IMR-90 (cell line): ENCODE measurements at regions not wholly inside any gene's neighbourhood (a gene's known extent, or its start where the extent isn't known, plus 50 kb on each side); places are given as distances from the start of the nearest gene placed in this dataset.

Experiments used
- ATAC-seq: fragments of 200-7000 bp; cut with Tn5 transposase; 2 replicates; pipeline ENCODE4 v1.9.1; 2020; ENCODE audit warnings: low read depth, mild to moderate bottlenecking, moderate library complexity
- BruUV-seq: library from RNA; stranded (reverse); fragments of 400-500 nt; replicated peaks from 2 replicates; lab custom pipeline; 2021; lab: Mats Ljungman, UMichigan
- CTCF ChIA-PET: fragments of 300-600 bp; formaldehyde crosslinking; extraction: SDS; loops from one replicate; lab custom pipeline; 2021; ENCODE audit warnings: antibody characterized with exemption; lab: Yijun Ruan, JAX
- POLR2A ChIA-PET: fragments of 300-600 bp; sonication (Branson Sonifier 250); formaldehyde crosslinking; loops from one replicate; lab custom pipeline; 2022; ENCODE audit warnings: antibody characterized with exemption; ENCODE audit not compliant: unreplicated experiment; lab: Charles Lee
- DNase-seq: peaks from one replicate; pipeline ENCODE4 v3.0.0; 2013
- H2AFZ ChIP-seq: replicated peaks from 2 replicates; pipeline ENCODE3; 2013; ENCODE audit warnings: low read length, mild to moderate bottlenecking; ENCODE audit not compliant: poor library complexity
- H2AK5ac ChIP-seq: 2 replicates; pipeline ENCODE4 v1.6.1; 2013; ENCODE audit warnings: low read depth, low read length, inconsistent platforms
- H2AK9ac ChIP-seq: replicated peaks from 2 replicates; pipeline ENCODE3; 2013; ENCODE audit warnings: mild to moderate bottlenecking, low read depth, low read length, moderate library complexity; ENCODE audit not compliant: poor library complexity
- H2BK120ac ChIP-seq: 2 replicates; pipeline ENCODE4 v1.6.1; 2013; ENCODE audit warnings: low read depth, low read length, inconsistent platforms
- H2BK15ac ChIP-seq: 3 replicates; pipeline ENCODE4 v1.6.1; 2013; ENCODE audit warnings: low read depth, low read length, inconsistent platforms
- H2BK20ac ChIP-seq: 2 replicates; pipeline ENCODE4 v1.6.1; 2013; ENCODE audit warnings: low read depth, mild to moderate bottlenecking, inconsistent platforms, low read length, moderate library complexity
- H2BK5ac ChIP-seq: 2 replicates; pipeline ENCODE4 v1.6.1; 2013; ENCODE audit warnings: mild to moderate bottlenecking, low read depth, low read length, inconsistent platforms; ENCODE audit not compliant: poor library complexity, severe bottlenecking
- H3K14ac ChIP-seq: replicated peaks from 2 replicates; pipeline ENCODE4 v1.6.1; 2013; ENCODE audit warnings: low read depth, low read length, inconsistent platforms
- H3K18ac ChIP-seq: 2 replicates; pipeline ENCODE4 v1.6.1; 2013; ENCODE audit warnings: low read depth, low read length, control low read depth
- H3K23ac ChIP-seq: 2 replicates; pipeline ENCODE4 v1.6.1; 2013; ENCODE audit warnings: low read depth, low read length, inconsistent platforms
- H3K27ac ChIP-seq: 2 replicates; pipeline ENCODE4 v1.5.1; 2013; ENCODE audit warnings: mild to moderate bottlenecking, control low read depth, low read length; ENCODE audit not compliant: insufficient read depth
- H3K27me3 ChIP-seq: 2 replicates; pipeline ENCODE4 v1.6.1; 2013; ENCODE audit warnings: low read length; ENCODE audit not compliant: control insufficient read depth, insufficient read depth
- H3K36me3 ChIP-seq: 2 replicates; pipeline ENCODE4 v1.6.1; 2013; ENCODE audit warnings: low read length, mixed read lengths; ENCODE audit not compliant: control insufficient read depth, insufficient read depth
- H3K4ac ChIP-seq: 2 replicates; pipeline ENCODE4 v1.6.1; 2013; ENCODE audit warnings: low read depth, low read length, inconsistent platforms
- H3K4me1 ChIP-seq: 2 replicates; pipeline ENCODE4 v1.6.1; 2013; ENCODE audit warnings: low read length, mixed read lengths; ENCODE audit not compliant: control insufficient read depth, insufficient read depth
- H3K4me2 ChIP-seq: 2 replicates; pipeline ENCODE4 v1.6.1; 2013; ENCODE audit warnings: low read depth, mild to moderate bottlenecking, control low read depth, low read length, moderate library complexity
- H3K4me3 ChIP-seq: 2 replicates; pipeline ENCODE4 v1.5.1; 2013; ENCODE audit warnings: low read depth, mild to moderate bottlenecking, control low read depth, low read length, moderate library complexity; ENCODE audit not compliant: insufficient read depth
- H3K56ac ChIP-seq: 2 replicates; pipeline ENCODE4 v1.6.1; 2013; ENCODE audit warnings: low read length, inconsistent platforms; ENCODE audit not compliant: insufficient read depth; ENCODE audit errors: extremely low read depth
- H3K79me1 ChIP-seq, 2 experiments: 2 replicates each; pipeline ENCODE4 v1.6.1; 2013; ENCODE audit warnings: low read length in 2 of 2, inconsistent platforms in 1 of 2, low read depth in 1 of 2
- H3K9ac ChIP-seq: 2 replicates; pipeline ENCODE4 v1.6.1; 2013; ENCODE audit warnings: low read depth, low read length, control low read depth
- H3K9me1 ChIP-seq: 2 replicates; pipeline ENCODE4 v1.6.1; 2013; ENCODE audit warnings: low read length, inconsistent platforms; ENCODE audit not compliant: insufficient read depth
- H3K9me3 ChIP-seq: 2 replicates; pipeline ENCODE4 v1.6.1; 2013; ENCODE audit warnings: low read length; ENCODE audit not compliant: control insufficient read depth, insufficient read depth
- H4K20me1 ChIP-seq: 2 replicates; pipeline ENCODE4 v1.6.1; 2013; ENCODE audit warnings: low read length, inconsistent platforms; ENCODE audit not compliant: insufficient read depth
- H4K5ac ChIP-seq: 2 replicates; pipeline ENCODE4 v1.6.1; 2013; ENCODE audit warnings: mild to moderate bottlenecking, low read depth, low read length, control low read depth
- H4K8ac ChIP-seq, 2 experiments: 2 replicates each; pipeline ENCODE4 v1.6.1; 2013; ENCODE audit warnings: low read depth in 2 of 2, low read length in 2 of 2, control low read depth in 1 of 2, inconsistent platforms in 1 of 2
- H4K91ac ChIP-seq: 2 replicates; pipeline ENCODE4 v1.6.1; 2013; ENCODE audit warnings: low read depth, low read length, inconsistent platforms; ENCODE audit not compliant: insufficient read depth
- CEBPB ChIP-seq: IDR thresholded peaks from 2 replicates; pipeline ENCODE4 v1.6.1; 2012; ENCODE audit warnings: low read depth, low read length, improper control_type of control experiment
- CHD1 ChIP-seq: IDR thresholded peaks from 2 replicates; pipeline ENCODE4 v1.6.1; 2012; ENCODE audit warnings: low read depth, low read length, improper control_type of control experiment
- ELK1 ChIP-seq: fragments of 150-350 bp; IDR thresholded peaks from 2 replicates; pipeline ENCODE4 v1.6.1; 2016; ENCODE audit warnings: low read depth, mild to moderate bottlenecking, low read length, moderate library complexity, borderline replicate concordance
- FOS ChIP-seq: fragments of 150-350 bp; IDR thresholded peaks from 2 replicates; pipeline ENCODE4 v1.6.1; 2016; ENCODE audit warnings: low read depth, low read length
- MAFK ChIP-seq: IDR thresholded peaks from 2 replicates; pipeline ENCODE4 v1.6.1; 2012; ENCODE audit warnings: low read depth, low read length, improper control_type of control experiment
- MAZ ChIP-seq: IDR thresholded peaks from 2 replicates; pipeline ENCODE4 v1.6.1; 2012; ENCODE audit warnings: low read depth, mild to moderate bottlenecking, low read length, improper control_type of control experiment, moderate library complexity, borderline replicate concordance
- POLR2A ChIP-seq: IDR thresholded peaks from 2 replicates; pipeline ENCODE4 v1.6.1; 2012; ENCODE audit warnings: mild to moderate bottlenecking, low read depth, low read length
- RCOR1 ChIP-seq: IDR thresholded peaks from 2 replicates; pipeline ENCODE4 v1.6.1; 2012; ENCODE audit warnings: mild to moderate bottlenecking, low read length, improper control_type of control experiment; ENCODE audit not compliant: insufficient replicate concordance
- WGBS, 2 experiments: methylation state at CpG; one replicate each; pipeline versions ENCODE4 v1.1.5 to v1.1.7; 2013; ENCODE audit warnings: missing lambda C conversion rate in 2 of 2; ENCODE audit not compliant: insufficient read length in 1 of 2; ENCODE audit errors: extremely low coverage in 2 of 2; 5-methylcytosine and 5-hydroxymethylcytosine counted together
- dilution Hi-C: fragments of 300-500 bp; cut with HindIII; formaldehyde crosslinking; loops from one replicate; pipeline ENCODE4 v1.14.3; 2018; ENCODE audit warnings: low sequenced_read_pairs; ENCODE audit not compliant: unreplicated experiment
- in situ Hi-C: fragments of 300-500 bp; cut with MboI; formaldehyde crosslinking; loops from 3 replicates; pipeline ENCODE4 v1.14.3; 2019; ENCODE audit warnings: low sequenced_read_pairs, inconsistent platforms, mixed read lengths
- intact Hi-C: fragments of 100-400 bp; cut with micrococcal nuclease; formaldehyde crosslinking; loops from 2 replicates; pipeline ENCODE4 v1.10.0; 2022
- TF ChIP-seq, protein P1 (sequence below): fragments of 150-350 bp; IDR thresholded peaks from 2 replicates; pipeline ENCODE4 v1.6.1; 2017; ENCODE audit warnings: mild to moderate bottlenecking, antibody characterized with exemption, low read length, low read depth
- TF ChIP-seq, protein P2 (sequence below): conservative IDR thresholded peaks from 2 replicates; pipeline ENCODE4 v1.5.1; 2012; ENCODE audit warnings: mild to moderate bottlenecking, low read depth, low read length, improper control_type of control experiment

- Histone ChIP-seq H3K9me1 (no peaks in the 10 kb centered on the region), H3K14ac (no peak overlapping the region), H2BK120ac (no peak overlapping the region), H3K9me3 (no peaks in the 10 kb centered on the region), H4K91ac (no peak overlapping the region), H4K5ac (no peak overlapping the region), H3K4me1 (0 out of 2 replicates have a peak, but pooled peaks cover 2% of the 10 kb centered on the region), H3K18ac (no peak overlapping the region), H3K4me2 (no peak overlapping the region), H3K27ac (no peak overlapping the region), H2AK9ac (no peak overlapping the region), H4K8ac (no peak overlapping the region), H2AK5ac (no peak overlapping the region), H3K4me3 (no peak overlapping the region), H3K9ac (no peak overlapping the region), H2AFZ (no peak overlapping the region), H2BK20ac (no peak overlapping the region), H3K36me3 (no peaks in the 10 kb centered on the region), H3K4ac (no peak overlapping the region), H3K23ac (no peak overlapping the region), H3K27me3 (0 out of 2 replicates have a peak, but pooled peaks cover 2% of the 10 kb centered on the region), H2BK5ac (no peak overlapping the region), H3K79me1 (no peaks in the 10 kb centered on the region), H3K56ac (no peak overlapping the region), H2BK15ac (no peak overlapping the region), H4K20me1 (no peaks in the 10 kb centered on the region)
- ATAC-seq (no peak), DNase-seq (no peak)
- no peak for TF ChIP-seq MAZ
- no peak for TF ChIP-seq CEBPB
- no peak for TF ChIP-seq MAFK
- TF ChIP-seq POLR2A: no peak
- TF ChIP-seq CHD1: no peak
- TF ChIP-seq FOS: no peak
- TF ChIP-seq, protein P1, sequence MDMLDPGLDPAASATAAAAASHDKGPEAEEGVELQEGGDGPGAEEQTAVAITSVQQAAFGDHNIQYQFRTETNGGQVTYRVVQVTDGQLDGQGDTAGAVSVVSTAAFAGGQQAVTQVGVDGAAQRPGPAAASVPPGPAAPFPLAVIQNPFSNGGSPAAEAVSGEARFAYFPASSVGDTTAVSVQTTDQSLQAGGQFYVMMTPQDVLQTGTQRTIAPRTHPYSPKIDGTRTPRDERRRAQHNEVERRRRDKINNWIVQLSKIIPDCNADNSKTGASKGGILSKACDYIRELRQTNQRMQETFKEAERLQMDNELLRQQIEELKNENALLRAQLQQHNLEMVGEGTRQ: no peak
- no peak for TF ChIP-seq ELK1
- TF ChIP-seq, protein P2, sequence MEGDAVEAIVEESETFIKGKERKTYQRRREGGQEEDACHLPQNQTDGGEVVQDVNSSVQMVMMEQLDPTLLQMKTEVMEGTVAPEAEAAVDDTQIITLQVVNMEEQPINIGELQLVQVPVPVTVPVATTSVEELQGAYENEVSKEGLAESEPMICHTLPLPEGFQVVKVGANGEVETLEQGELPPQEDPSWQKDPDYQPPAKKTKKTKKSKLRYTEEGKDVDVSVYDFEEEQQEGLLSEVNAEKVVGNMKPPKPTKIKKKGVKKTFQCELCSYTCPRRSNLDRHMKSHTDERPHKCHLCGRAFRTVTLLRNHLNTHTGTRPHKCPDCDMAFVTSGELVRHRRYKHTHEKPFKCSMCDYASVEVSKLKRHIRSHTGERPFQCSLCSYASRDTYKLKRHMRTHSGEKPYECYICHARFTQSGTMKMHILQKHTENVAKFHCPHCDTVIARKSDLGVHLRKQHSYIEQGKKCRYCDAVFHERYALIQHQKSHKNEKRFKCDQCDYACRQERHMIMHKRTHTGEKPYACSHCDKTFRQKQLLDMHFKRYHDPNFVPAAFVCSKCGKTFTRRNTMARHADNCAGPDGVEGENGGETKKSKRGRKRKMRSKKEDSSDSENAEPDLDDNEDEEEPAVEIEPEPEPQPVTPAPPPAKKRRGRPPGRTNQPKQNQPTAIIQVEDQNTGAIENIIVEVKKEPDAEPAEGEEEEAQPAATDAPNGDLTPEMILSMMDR: no peak
- TF ChIP-seq RCOR1: no peak
- no TSS peak for BruUV-seq
- in situ Hi-C loops: no loop called here
- intact Hi-C loops: no loop called here
- 100% methylated on average over 1 of the region's 3 CpGs; no CpG with 5 or more reads in 1 of the 2 experiments for WGBS, 2 experiments
- POLR2A ChIA-PET: no interaction called here
- dilution Hi-C loops: no loop called here
- CTCF ChIA-PET: no interaction called here
These were observed 133.9 kb upstream of the RAPGEF2 start for GRCh38 chr4:158968961-158969360.
